Heart left ventricle (tissue), 13 donors: ENCODE measurements at regions not wholly inside any gene's neighbourhood (a gene's known extent, or its start where the extent isn't known, plus 50 kb on each side); places are given as distances from the start of the nearest gene placed in this dataset.

Experiments used
- CTCF ChIP-seq, 12 donors: fragments of 200-600 bp; sonication (generic) in 4 of 12; IDR thresholded peaks; one replicate each; pipeline versions ENCODE4 v1.5.0 to v1.8.0; 2018 to 2022; ENCODE audit warnings: antibody characterized with exemption in 12 of 12, mild to moderate bottlenecking in 5 of 12
- POLR2A ChIP-seq, 2 donors: fragments of 450-650 bp; IDR thresholded peaks; one replicate each; pipeline ENCODE4 v1.6.1; 2017; ENCODE audit warnings: antibody characterized with exemption in 2 of 2, mild to moderate bottlenecking in 2 of 2, moderate library complexity in 2 of 2
- donor health status: ischemic (EF 13 %, LVEDD 7.1; RV severe dilation, severe dysfunction).
- donor health status: DM: no; HTN: yes; CAD: no.
- donor health status: DM: no; HTN: no; CAD: no.
- donor health status: ischemic (EF 25% LVEDD 6.9; RV normal size, moderate dysfunction).
- donor health status: ischemic (EF 25% LVEDD 5.7; RV mildly dilated, moderate dysfunction).
- donor health status: ischemic (EF 35%, LVEDD 5.7; RV mildly dilated, moderate dysfunction).
- donor health status: nonischemic (EF 11% LVEDD 7.7; RV severe dilation, severe dysfunction).
- donor health status: DM: yes; HTN: yes; CAD: no.
- donor health status: PGD.
- donor health status: ischemic (EF 29% LVEDD 5.4; RV normal size, mild dysfunction).
- donor health status: nonischemic (EF 23%, LVEDD 6.1; RV moderate dilation, normal function).

DNA sequence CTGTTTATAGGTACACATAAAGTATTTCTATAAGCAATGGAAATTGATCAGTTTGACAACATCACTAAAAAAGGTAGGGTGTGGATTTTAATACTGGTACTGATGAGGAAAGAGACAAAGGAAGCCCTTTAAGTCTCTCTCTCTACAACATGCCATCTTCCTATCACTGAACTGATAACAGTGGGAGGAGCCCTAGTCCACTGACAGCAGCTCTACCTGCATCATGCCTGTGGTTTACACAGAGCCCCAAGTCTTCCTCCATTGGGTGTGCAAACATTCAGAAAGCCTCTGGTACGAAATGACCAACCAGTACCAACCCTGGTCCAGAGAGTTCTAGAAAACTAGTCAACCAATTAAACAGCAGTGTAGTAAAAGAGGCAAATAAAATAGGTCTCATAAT, 53.4 kb downstream of the KLF12 start:
- TF ChIP-seq CTCF (IDR thresholded peaks at IDR 0.05) = no peak
- TF ChIP-seq POLR2A (IDR thresholded peaks at IDR 0.05) = no peak
